HepG2 (cell line): ENCODE measurements at regions not wholly inside any gene's neighbourhood (a gene's known extent, or its start where the extent isn't known, plus 50 kb on each side); places are given as distances from the start of the nearest gene placed in this dataset.
A peak's percentile ranks its signal among the peaks of the same experiment; 100 is the strongest.

Source experiments
- ATF5 ChIP-seq: sonication (generic); formaldehyde crosslinking; IDR thresholded peaks from 2 replicates; pipeline ENCODE4 v1.4.0; 2020; ENCODE audit warnings: mild to moderate bottlenecking, low read depth, missing genetic modification reagents
- CREM ChIP-seq, 2 experiments: sonication (generic) in 1 of 2; formaldehyde crosslinking in 1 of 2; IDR thresholded peaks; 2 replicates each; pipeline versions ENCODE4 v1.4.0 to v1.6.1; 2016 to 2020; ENCODE audit warnings: antibody characterized with exemption in 1 of 2, mild to moderate bottlenecking in 1 of 2, missing genetic modification reagents in 1 of 2
- HDAC1 ChIP-seq: sonication (generic); formaldehyde crosslinking; IDR thresholded peaks from 2 replicates; pipeline ENCODE4 v1.5.1; 2020; ENCODE audit warnings: mild to moderate bottlenecking, missing genetic modification reagents
- IRX3 ChIP-seq: sonication (generic); formaldehyde crosslinking; IDR thresholded peaks from 2 replicates; pipeline ENCODE4 v1.8.1; 2023; ENCODE audit warnings: mild to moderate bottlenecking, low read depth, missing genetic modification reagents, borderline replicate concordance
- NCOR1 ChIP-seq: fragments of 200-600 bp; sonication (generic); IDR thresholded peaks from 2 replicates; pipeline ENCODE4 v1.7.0; 2017; ENCODE audit warnings: antibody characterized with exemption, low read length, borderline replicate concordance
- NFATC3 ChIP-seq: sonication (generic); formaldehyde crosslinking; IDR thresholded peaks from 2 replicates; pipeline ENCODE4 v1.5.1; 2020; ENCODE audit warnings: mild to moderate bottlenecking, missing genetic modification reagents
- NFRKB ChIP-seq: fragments of 450-650 bp; IDR thresholded peaks from 2 replicates; pipeline ENCODE4 v1.6.1; 2017
- NR3C1 ChIP-seq: sonication (generic); formaldehyde crosslinking; IDR thresholded peaks from 2 replicates; pipeline ENCODE4 v1.4.0; 2020; ENCODE audit warnings: missing genetic modification reagents
- PAXIP1 ChIP-seq: sonication (generic); formaldehyde crosslinking; conservative IDR thresholded peaks from 2 replicates; pipeline ENCODE4 v1.4.0; 2020; ENCODE audit warnings: mild to moderate bottlenecking, missing genetic modification reagents, moderate library complexity
- POGK ChIP-seq: sonication (generic); formaldehyde crosslinking; conservative IDR thresholded peaks from 2 replicates; pipeline ENCODE4 v1.8.0; 2022; ENCODE audit warnings: mild to moderate bottlenecking, moderate library complexity, missing genetic modification reagents
- STAT5B ChIP-seq: sonication (generic); formaldehyde crosslinking; IDR thresholded peaks from 2 replicates; pipeline ENCODE4 v1.4.0; 2020; ENCODE audit warnings: missing genetic modification reagents
- TARDBP ChIP-seq: sonication (generic); formaldehyde crosslinking; IDR thresholded peaks from 2 replicates; pipeline ENCODE4 v1.8.0; 2022; ENCODE audit warnings: mild to moderate bottlenecking, missing genetic modification reagents
- TEAD3 ChIP-seq: optimal IDR thresholded peaks from 2 replicates; pipeline ENCODE3; 2016; ENCODE audit warnings: borderline replicate concordance
- U2AF1 ChIP-seq: fragments of 200-400 bp; formaldehyde crosslinking; optimal IDR thresholded peaks from 2 replicates; pipeline ENCODE3; 2017; ENCODE audit warnings: mild to moderate bottlenecking, low read depth, low read length
- ZBTB14 ChIP-seq: sonication (generic); formaldehyde crosslinking; IDR thresholded peaks from 2 replicates; pipeline ENCODE4 v1.4.0; 2020; ENCODE audit warnings: missing genetic modification reagents
- ZBTB7A ChIP-seq: sonication (generic); formaldehyde crosslinking; IDR thresholded peaks from 2 replicates; pipeline ENCODE4 v1.8.0; 2022; ENCODE audit warnings: mild to moderate bottlenecking, missing genetic modification reagents
- ZNF350 ChIP-seq: sonication (generic); formaldehyde crosslinking; IDR thresholded peaks from 2 replicates; pipeline ENCODE4 v1.4.0; 2020; ENCODE audit warnings: mild to moderate bottlenecking, low read depth, missing genetic modification reagents, borderline replicate concordance
- ZNF441 ChIP-seq: sonication (generic); formaldehyde crosslinking; IDR thresholded peaks from 2 replicates; pipeline ENCODE4 v1.7.0; 2021; ENCODE audit warnings: missing genetic modification reagents, borderline replicate concordance
- ZNF468 ChIP-seq: sonication (generic); formaldehyde crosslinking; IDR thresholded peaks from 2 replicates; pipeline ENCODE4 v1.8.0; 2022; ENCODE audit warnings: mild to moderate bottlenecking, moderate library complexity, missing genetic modification reagents
- ZNF552 ChIP-seq: sonication (generic); formaldehyde crosslinking; IDR thresholded peaks from 2 replicates; pipeline ENCODE4 v1.9.0; 2022; ENCODE audit warnings: missing genetic modification reagents, mild to moderate bottlenecking, borderline replicate concordance
- ZNF713 ChIP-seq: sonication (generic); formaldehyde crosslinking; IDR thresholded peaks from 2 replicates; pipeline ENCODE4 v1.4.0; 2020; ENCODE audit warnings: mild to moderate bottlenecking, missing genetic modification reagents
- ZSCAN9 ChIP-seq: IDR thresholded peaks from 2 replicates; pipeline ENCODE4 v1.6.1; 2016; ENCODE audit warnings: borderline replicate concordance

GRCh38 chr9:129557192-129558036 lies 63.5 kb downstream of the C9orf50 start (continued):
- TF ChIP-seq PAXIP1 (CRISPR knock-in tag) (peak; percentile 98), IRX3 (CRISPR knock-in tag) (peak; percentile 53; the same call in 1 of the 2 replicates), STAT5B (no peak; the same call in 1 of the 2 replicates), ZNF350 (CRISPR knock-in tag) (peak; percentile 65), ZBTB7A (CRISPR knock-in tag) (peak; percentile 99), HDAC1 (peak; percentile 96), U2AF1 (no peak), POGK (CRISPR knock-in tag) (peak; percentile 87; the same call in 1 of the 2 replicates), ZNF441 (peak; percentile 83; the same call in 1 of the 2 replicates), ZNF552 (CRISPR knock-in tag) (0 out of 2 replicates have a peak, but pooled peaks have one; percentile 65), CREM (IDR thresholded peaks at IDR 0.05) (peak; percentile 94), CREM (CRISPR knock-in tag; IDR thresholded peaks at IDR 0.05) (no peak), NR3C1 (CRISPR knock-in tag) (no peak), NFRKB (no peak), TARDBP (CRISPR knock-in tag) (peak; percentile 99), ZNF713 (CRISPR knock-in tag) (peak; percentile 57; the same call in 1 of the 2 replicates), ATF5 (no peak), ZSCAN9 (CRISPR knock-in tag) (peak; percentile 80), NFATC3 (CRISPR knock-in tag) (no peak), NCOR1 (peak; percentile 76; the same call in 1 of the 2 replicates), TEAD3 (CRISPR knock-in tag) (peak; percentile 98), ZBTB14 (CRISPR knock-in tag) (peak; percentile 23), ZNF468 (CRISPR knock-in tag) (no peak)
